ENCODE measurements at regions not wholly inside any gene's neighbourhood (a gene's known extent, or its start where the extent isn't known, plus 50 kb on each side); places are given as distances from the start of the nearest gene placed in this dataset.

DNA sequence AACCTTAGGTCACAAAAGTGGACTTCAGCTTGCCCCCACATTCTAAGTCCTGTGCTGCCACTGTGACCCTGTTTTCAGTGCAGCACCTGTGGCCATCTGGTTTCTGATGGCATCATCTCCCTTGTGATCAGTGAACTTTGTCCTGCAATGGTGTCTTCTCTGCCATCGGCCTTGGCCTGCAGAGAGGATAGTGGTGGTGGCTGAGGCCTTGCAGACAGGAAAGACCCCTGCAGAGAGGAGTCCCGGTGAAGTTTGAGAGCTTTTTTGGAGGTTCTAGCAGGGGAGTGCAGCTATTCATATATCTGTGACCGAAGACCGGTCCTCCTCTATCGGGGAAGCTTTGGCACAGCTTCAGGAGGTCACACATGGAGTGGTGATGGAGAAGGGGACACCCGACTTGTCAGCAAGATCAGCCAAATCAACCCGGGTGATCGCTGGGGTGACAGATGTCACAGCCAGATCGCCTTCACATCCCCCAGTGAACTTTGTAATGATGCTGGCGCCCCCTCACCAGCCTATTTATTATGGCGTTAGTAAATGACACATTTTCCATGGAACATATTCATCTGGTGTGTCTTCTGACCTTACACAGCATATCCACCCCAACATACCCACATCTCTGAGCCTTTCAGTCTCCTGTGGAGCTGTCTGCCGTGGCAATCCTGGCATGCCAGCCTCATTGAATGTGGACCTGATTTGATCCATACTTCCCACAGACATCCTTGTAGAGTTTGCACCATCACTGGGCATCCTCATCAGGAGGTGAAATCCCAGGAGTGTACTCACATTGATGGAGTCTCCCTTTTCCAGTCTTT, 136.1 kb downstream of the PAPOLA start:
- TF ChIP-seq, protein P1, sequence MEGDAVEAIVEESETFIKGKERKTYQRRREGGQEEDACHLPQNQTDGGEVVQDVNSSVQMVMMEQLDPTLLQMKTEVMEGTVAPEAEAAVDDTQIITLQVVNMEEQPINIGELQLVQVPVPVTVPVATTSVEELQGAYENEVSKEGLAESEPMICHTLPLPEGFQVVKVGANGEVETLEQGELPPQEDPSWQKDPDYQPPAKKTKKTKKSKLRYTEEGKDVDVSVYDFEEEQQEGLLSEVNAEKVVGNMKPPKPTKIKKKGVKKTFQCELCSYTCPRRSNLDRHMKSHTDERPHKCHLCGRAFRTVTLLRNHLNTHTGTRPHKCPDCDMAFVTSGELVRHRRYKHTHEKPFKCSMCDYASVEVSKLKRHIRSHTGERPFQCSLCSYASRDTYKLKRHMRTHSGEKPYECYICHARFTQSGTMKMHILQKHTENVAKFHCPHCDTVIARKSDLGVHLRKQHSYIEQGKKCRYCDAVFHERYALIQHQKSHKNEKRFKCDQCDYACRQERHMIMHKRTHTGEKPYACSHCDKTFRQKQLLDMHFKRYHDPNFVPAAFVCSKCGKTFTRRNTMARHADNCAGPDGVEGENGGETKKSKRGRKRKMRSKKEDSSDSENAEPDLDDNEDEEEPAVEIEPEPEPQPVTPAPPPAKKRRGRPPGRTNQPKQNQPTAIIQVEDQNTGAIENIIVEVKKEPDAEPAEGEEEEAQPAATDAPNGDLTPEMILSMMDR (IDR thresholded peaks at IDR 0.05) = no peak
- no peak for TF ChIP-seq ZFX (IDR thresholded peaks at IDR 0.05; ENCODE audit: borderline replicate concordance)

All from 22Rv1 (cell line).